Frontal cortex (tissue), 3 donors: ENCODE measurements at regions not wholly inside any gene's neighbourhood (a gene's known extent, or its start where the extent isn't known, plus 50 kb on each side); places are given as distances from the start of the nearest gene placed in this dataset.

Experiments
- DNase-seq, 2 donors: peaks; one replicate each; pipeline ENCODE4 v3.0.0; 2012; ENCODE audit warnings: low spot score in 2 of 2
- FAIRE-seq: peaks from 2 replicates; lab custom pipeline; 2012; peaks lifted over from hg19 to GRCh38; lab: Jason Lieb, UNC
- donor health status: control.
- donor health status: control.
- donor health status: control.

- FAIRE-seq (no peak), DNase-seq (no peak)
Observed at GRCh38 chr3:157660847-157661246, 157.6 kb upstream of the VEPH1 start.

GRCh38 chr3:157652366-157652765, 149.2 kb upstream of the VEPH1 start:
- no peak for DNase-seq
- FAIRE-seq = no peak

- DNase-seq = no peak
- no peak for FAIRE-seq
Observed at GRCh38 chr3:157650699-157651098, 147.5 kb upstream of the VEPH1 start.

- no peak for FAIRE-seq
- no peak for DNase-seq
Observed at GRCh38 chr3:157650172-157650571, 147.0 kb upstream of the VEPH1 start.

GRCh38 chr3:157649511-157649910, 146.3 kb upstream of the VEPH1 start:
- DNase-seq = no peak
- no peak for FAIRE-seq

GRCh38 chr3:157647820-157648219, 144.6 kb upstream of the VEPH1 start:
- DNase-seq = no peak
- FAIRE-seq = no peak

GRCh38 chr3:157639756-157640426, 136.7 kb upstream of the VEPH1 start:
- DNase-seq (no peak), FAIRE-seq (no peak)

GRCh38 chr3:157637866-157638265, 134.7 kb upstream of the VEPH1 start:
- DNase-seq = no peak
- FAIRE-seq = no peak

- FAIRE-seq = no peak
- no peak for DNase-seq
Observed at GRCh38 chr3:157633241-157633640, 130.0 kb upstream of the VEPH1 start.

- FAIRE-seq (no peak), DNase-seq (no peak)
Observed at GRCh38 chr3:157632075-157632474, 128.9 kb upstream of the VEPH1 start.

GRCh38 chr3:157631478-157631877, 128.3 kb upstream of the VEPH1 start:
- FAIRE-seq (no peak), DNase-seq (no peak)

GRCh38 chr3:157626817-157627216, 123.6 kb upstream of the VEPH1 start:
- FAIRE-seq (no peak), DNase-seq (no peak)

- DNase-seq = no peak
- no peak for FAIRE-seq
Observed at GRCh38 chr3:157624801-157625200, 121.6 kb upstream of the VEPH1 start.

GRCh38 chr3:157618886-157619285, 115.7 kb upstream of the VEPH1 start:
- DNase-seq (no peak), FAIRE-seq (no peak)

- DNase-seq (peak; percentile 7 to 45), FAIRE-seq (peak; percentile 85)
Observed at GRCh38 chr3:157618075-157618760, 115.0 kb upstream of the VEPH1 start.

GRCh38 chr3:157614896-157615295, 111.7 kb upstream of the VEPH1 start:
- no peak for FAIRE-seq

GRCh38 chr3:157611536-157612076, 108.4 kb upstream of the VEPH1 start:
- no peak for DNase-seq
- no peak for FAIRE-seq

More at GRCh38 chr3:157614896-157615295, 111.7 kb upstream of the VEPH1 start:
- no peak for DNase-seq

- FAIRE-seq = no peak
- DNase-seq = no peak
Observed at GRCh38 chr3:157610876-157611535, 107.8 kb upstream of the VEPH1 start.

- FAIRE-seq (no peak), DNase-seq (no peak)
Observed at GRCh38 chr3:157607826-157608405, 104.7 kb upstream of the VEPH1 start.

- DNase-seq (no peak), FAIRE-seq (no peak)
Observed at GRCh38 chr3:157606852-157607197, 103.6 kb upstream of the VEPH1 start.
